ENCODE measurements at regions not wholly inside any gene's neighbourhood (a gene's known extent, or its start where the extent isn't known, plus 50 kb on each side); places are given as distances from the start of the nearest gene placed in this dataset.

- ChIA-PET CTCF (interaction anchor here (0.7 to 3.4 kb wide), 7 partner anchors 13 to 278 kb away, joined by 3 to 22 read pairs (median 4); no protein-coding TSS in a partner anchor), POLR2A (interaction anchor here (0.6 to 9.8 kb wide), 12 partner anchors 9 to 276 kb away, joined by 3 to 87 read pairs (median 7); no protein-coding TSS in a partner anchor)
- DNase-seq (peak; percentile 28), ATAC-seq (no peak)
- Mint-ChIP-seq H3K4me3 (peak overlapping the region; percentile 60), H3K9me3 (peaks cover 30% of the 10 kb centered on the region), H3K4me1 (ENCODE audit: low read depth) (peaks cover 76% of the 10 kb centered on the region), H3K27me3 (no peaks in the 10 kb centered on the region), H3K36me3 (ENCODE audit: low read depth) (peaks cover 46% of the 10 kb centered on the region), H3K27ac (peak overlapping the region; percentile 94)
- TF ChIP-seq CTCF (IDR thresholded peaks at IDR 0.05) = no peak
- intact Hi-C loops (cut with micrococcal nuclease) = loop anchor here (2.0 to 5.0 kb wide), 3 partner anchors 16 to 59 kb away; no protein-coding TSS in a partner anchor
These were observed 213.4 kb downstream of the AUH start for GRCh38 chr9:91148306-91148705.

DNA sequence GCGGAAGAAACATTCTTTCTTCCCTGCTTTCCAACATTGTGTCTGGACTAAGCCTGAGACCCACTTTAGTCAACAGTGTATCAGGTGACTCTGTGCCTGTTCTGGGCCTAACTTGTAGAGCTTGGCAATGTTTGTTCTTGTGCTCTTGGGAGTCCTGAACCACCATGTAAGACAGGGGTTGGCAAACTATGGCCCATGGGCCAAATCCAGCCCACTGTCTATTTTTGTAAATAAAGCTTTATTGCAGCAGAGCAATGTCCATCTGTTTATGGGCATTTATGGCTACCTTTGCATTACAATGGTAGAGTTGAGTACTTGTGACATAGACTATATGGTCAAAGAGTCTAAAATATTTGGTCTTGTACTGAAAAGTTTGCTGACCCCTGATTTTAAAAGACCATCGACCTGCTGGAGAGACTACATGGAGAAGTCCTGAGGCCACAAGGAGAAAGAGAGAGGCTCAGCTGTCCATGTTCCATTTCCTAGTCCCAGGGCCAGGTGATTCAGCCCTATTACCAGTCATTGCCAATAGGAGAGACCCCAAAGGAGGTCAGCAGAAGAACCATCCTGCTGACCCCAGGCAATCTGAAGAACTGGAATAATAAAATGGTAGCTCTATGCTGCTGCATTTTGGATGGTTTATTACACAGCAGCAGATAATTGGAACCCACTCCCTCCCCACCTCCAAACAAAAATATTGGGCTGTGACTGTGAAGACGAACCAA is 211.3 kb downstream of the AUH start:
- peaks cover 33% of the 10 kb centered on the region for H3K9me3 Mint-ChIP-seq
- no peaks in the 10 kb centered on the region for H3K27me3 Mint-ChIP-seq
- DNase-seq = no peak
- peak overlapping the region; percentile 0 for H3K4me3 Mint-ChIP-seq
- peaks cover 49% of the 10 kb centered on the region for H3K36me3 Mint-ChIP-seq (ENCODE audit: low read depth)
- peaks cover 84% of the 10 kb centered on the region for H3K4me1 Mint-ChIP-seq (ENCODE audit: low read depth)
- H3K27ac Mint-ChIP-seq = peak overlapping the region; percentile 94
- intact Hi-C loops (cut with micrococcal nuclease) = loop anchor here (5.0 kb wide), 2 partner anchors 103 to 267 kb away; no protein-coding TSS in a partner anchor
- ChIA-PET CTCF (interaction anchor here (1.0 to 3.8 kb wide), 10 partner anchors 14 to 113 kb away, joined by 3 to 22 read pairs (median 5); no protein-coding TSS in a partner anchor), POLR2A (interaction anchor here (0.7 to 9.8 kb wide), 25 partner anchors 9 to 273 kb away, joined by 3 to 87 read pairs (median 6); partner anchors contain the start of gene NFIL3)
- ATAC-seq = no peak
- TF ChIP-seq CTCF (IDR thresholded peaks at IDR 0.05) = no peak

- H3K27me3 Mint-ChIP-seq = no peaks in the 10 kb centered on the region
- peak overlapping the region; percentile 0 for H3K4me3 Mint-ChIP-seq
- peak; percentile 72 for DNase-seq
- peak; percentile 68 for ATAC-seq
- H3K9me3 Mint-ChIP-seq = peaks cover 29% of the 10 kb centered on the region
- peaks cover 46% of the 10 kb centered on the region for H3K36me3 Mint-ChIP-seq (ENCODE audit: low read depth)
- TF ChIP-seq CTCF (IDR thresholded peaks at IDR 0.05) = no peak
- peak overlapping the region; percentile 94 for H3K27ac Mint-ChIP-seq
- intact Hi-C loops (cut with micrococcal nuclease) = loop anchor here (1.0 to 5.0 kb wide), 4 partner anchors 20 to 266 kb away; no protein-coding TSS in a partner anchor
- H3K4me1 Mint-ChIP-seq (ENCODE audit: low read depth) = peaks cover 85% of the 10 kb centered on the region
- ChIA-PET POLR2A (interaction anchor here (0.7 to 9.8 kb wide), 28 partner anchors 9 to 272 kb away, joined by 3 to 87 read pairs (median 6); partner anchors contain the start of gene NFIL3), CTCF (interaction anchor here (0.7 to 3.8 kb wide), 13 partner anchors 9 to 114 kb away, joined by 3 to 22 read pairs (median 4); no protein-coding TSS in a partner anchor)
These were observed 210.6 kb downstream of the AUH start for GRCh38 chr9:91150998-91151717.

DNA sequence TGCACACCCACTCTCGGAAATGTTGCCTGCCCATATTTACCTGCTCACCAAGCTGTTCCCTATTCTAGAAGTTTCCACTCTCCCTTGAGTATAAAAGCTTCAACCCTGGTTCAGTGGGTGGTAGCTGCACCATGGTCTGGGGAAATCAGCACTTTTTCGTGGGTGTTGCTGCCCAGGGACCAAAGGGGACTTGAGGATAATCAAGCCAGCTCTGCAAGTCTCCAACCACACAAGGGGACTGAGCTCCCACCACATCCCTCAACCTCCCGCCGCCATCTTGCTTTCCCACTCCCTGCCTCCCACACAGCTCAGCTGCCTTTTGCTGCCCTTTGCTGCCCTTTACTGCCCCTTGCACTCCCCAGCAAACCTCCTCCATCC is 210.0 kb downstream of the AUH start:
- no peaks in the 10 kb centered on the region for H3K27me3 Mint-ChIP-seq
- ATAC-seq (no peak), DNase-seq (peak; percentile 42)
- H3K4me1 Mint-ChIP-seq (ENCODE audit: low read depth) = peaks cover 85% of the 10 kb centered on the region
- peak overlapping the region; percentile 0 for H3K4me3 Mint-ChIP-seq
- intact Hi-C loops (cut with micrococcal nuclease) = loop anchor here (1.0 to 5.0 kb wide), 4 partner anchors 20 to 266 kb away; no protein-coding TSS in a partner anchor
- peak overlapping the region; percentile 94 for H3K27ac Mint-ChIP-seq
- peaks cover 52% of the 10 kb centered on the region for H3K36me3 Mint-ChIP-seq (ENCODE audit: low read depth)
- ChIA-PET CTCF (interaction anchor here (0.7 to 3.8 kb wide), 10 partner anchors 9 to 113 kb away, joined by 3 to 22 read pairs (median 5); no protein-coding TSS in a partner anchor), POLR2A (interaction anchor here (0.7 to 9.8 kb wide), 20 partner anchors 11 to 274 kb away, joined by 3 to 87 read pairs (median 6); partner anchors contain the start of gene NFIL3)
- no peak for TF ChIP-seq CTCF (IDR thresholded peaks at IDR 0.05)
- H3K9me3 Mint-ChIP-seq = peaks cover 29% of the 10 kb centered on the region

All from activated CD8-positive, alpha-beta T cell treated with anti-CD3 and anti-CD28 coated beads for 36 hours (primary cell).